Choroid plexus epithelial cell (primary cell): ENCODE measurements at regions not wholly inside any gene's neighbourhood (a gene's known extent, or its start where the extent isn't known, plus 50 kb on each side); places are given as distances from the start of the nearest gene placed in this dataset.
A peak's percentile ranks its signal among the peaks of the same experiment; 100 is the strongest.

Experiments
- DNase-seq: peaks from one replicate; pipeline ENCODE4 v3.0.0-alpha.2; 2010; ENCODE audit warnings: low read depth
- H3K4me3 ChIP-seq: 2 replicates; pipeline ENCODE4 v1.5.1; 2011; ENCODE audit warnings: low read depth, mild to moderate bottlenecking, control low read depth, low read length, moderate library complexity
- CTCF ChIP-seq: conservative IDR thresholded peaks from 2 replicates; pipeline ENCODE4 v1.5.1; 2011; ENCODE audit warnings: low read depth, mild to moderate bottlenecking, control low read depth, inconsistent platforms, low read length, moderate library complexity

- peak; percentile 49 for DNase-seq
These were observed 2861.0 kb downstream of the PCDH9 start for GRCh38 chr13:64369121-64369520.

GRCh38 chr13:64362564-64362963 is 2867.6 kb downstream of the PCDH9 start:
- no peak for DNase-seq
- no peak for TF ChIP-seq CTCF
- no peak overlapping the region for H3K4me3 ChIP-seq

More at GRCh38 chr13:64369121-64369520, 2861.0 kb downstream of the PCDH9 start:
- no peak for TF ChIP-seq CTCF
- no peak overlapping the region for H3K4me3 ChIP-seq

DNA sequence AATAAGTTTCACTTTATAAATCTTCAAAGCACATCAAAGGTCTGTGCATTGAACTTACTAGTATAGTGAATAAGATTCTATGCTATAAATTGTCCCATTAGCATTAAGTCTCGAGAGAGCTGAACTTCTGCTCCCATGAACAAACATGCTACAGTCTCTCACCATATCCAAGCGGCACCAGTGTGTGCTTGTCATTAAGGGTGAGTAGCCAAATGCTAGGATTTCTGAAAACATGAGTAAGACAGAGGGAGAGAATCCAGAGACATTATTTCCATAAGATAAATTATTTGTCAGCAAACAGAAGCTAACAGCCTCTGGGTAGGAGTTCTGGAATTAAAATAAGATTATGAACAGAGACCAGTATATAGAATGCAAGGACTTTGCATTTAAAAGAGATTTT is 2882.5 kb downstream of the PCDH9 start:
- DNase-seq, result peak; percentile 32
- no peak for TF ChIP-seq CTCF
- H3K4me3 ChIP-seq, result no peak overlapping the region

- H3K4me3 ChIP-seq, result no peak overlapping the region
- no peak for TF ChIP-seq CTCF
These were observed 2890.6 kb downstream of the PCDH9 start for GRCh38 chr13:64339373-64340063.

GRCh38 chr13:64338671-64339070 is 2891.5 kb downstream of the PCDH9 start:
- no peak overlapping the region for H3K4me3 ChIP-seq
- no peak for TF ChIP-seq CTCF
- DNase-seq, result no peak

More at GRCh38 chr13:64339373-64340063, 2890.6 kb downstream of the PCDH9 start:
- no peak for DNase-seq

DNA sequence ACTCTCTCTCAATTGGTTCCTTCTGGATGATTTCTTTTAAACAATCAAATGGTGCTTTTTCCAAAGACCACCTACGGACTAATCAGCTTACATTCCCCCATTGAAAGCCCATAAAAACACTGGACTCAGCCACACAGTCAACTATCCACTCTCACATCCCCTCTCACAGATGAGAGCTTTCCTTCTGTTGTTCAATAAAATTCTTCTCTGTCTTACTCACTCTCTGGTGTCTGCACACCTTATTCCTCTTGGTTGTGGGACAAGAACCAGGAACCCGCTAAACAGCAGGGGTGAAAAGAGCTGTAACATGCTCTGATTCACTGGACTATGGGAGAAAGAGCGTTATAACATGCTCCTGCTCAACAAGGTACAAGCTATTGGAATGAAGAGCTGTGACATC is 2896.2 kb downstream of the PCDH9 start:
- H3K4me3 ChIP-seq, result no peak overlapping the region
- DNase-seq, result no peak
- no peak for TF ChIP-seq CTCF

GRCh38 chr13:64332048-64332447 is 2898.1 kb downstream of the PCDH9 start:
- H3K4me3 ChIP-seq, result no peak overlapping the region
- DNase-seq, result no peak
- no peak for TF ChIP-seq CTCF
